Activated CD4-positive, alpha-beta memory T cell treated with anti-CD3 and anti-CD28 coated beads, Interleukin-2, amount 10 ng/mL, durations not matched to agents 7 days and 5 days (primary cell): ENCODE measurements at regions not wholly inside any gene's neighbourhood (a gene's known extent, or its start where the extent isn't known, plus 50 kb on each side); places are given as distances from the start of the nearest gene placed in this dataset.
A peak's percentile ranks its signal among the peaks of the same experiment; 100 is the strongest.

Experiments used
- CTCF ChIA-PET: fragments of 350-600 bp; sonication (Branson Sonifier 250); formaldehyde crosslinking; loops from one replicate; lab custom pipeline; 2021; ENCODE audit warnings: antibody characterized with exemption, inconsistent platforms; lab: Charles Lee
- POLR2A ChIA-PET: fragments of 350-600 bp; sonication (Branson Sonifier 250); formaldehyde crosslinking; loops from one replicate; lab custom pipeline; 2021; ENCODE audit warnings: antibody characterized with exemption; lab: Charles Lee
- DNase-seq: peaks from one replicate; pipeline ENCODE4 v3.0.0-alpha.2; 2020
- H3K27ac Mint-ChIP-seq: one replicate; pipeline ENCODE4 v1.8.0; 2021; ENCODE audit warnings: mild to moderate bottlenecking, mixed read lengths
- H3K27me3 Mint-ChIP-seq: one replicate; pipeline ENCODE4 v1.8.0; 2021; ENCODE audit warnings: mixed read lengths
- H3K36me3 Mint-ChIP-seq: one replicate; pipeline ENCODE4 v1.8.0; 2021; ENCODE audit warnings: low read depth, mixed read lengths
- H3K4me1 Mint-ChIP-seq: one replicate; pipeline ENCODE4 v1.8.0; 2021; ENCODE audit warnings: mixed read lengths
- H3K4me3 Mint-ChIP-seq: one replicate; pipeline ENCODE4 v1.8.0; 2021; ENCODE audit warnings: mild to moderate bottlenecking, mixed read lengths
- H3K9me3 Mint-ChIP-seq: one replicate; pipeline ENCODE4 v1.8.0; 2021; ENCODE audit warnings: mixed read lengths

DNA sequence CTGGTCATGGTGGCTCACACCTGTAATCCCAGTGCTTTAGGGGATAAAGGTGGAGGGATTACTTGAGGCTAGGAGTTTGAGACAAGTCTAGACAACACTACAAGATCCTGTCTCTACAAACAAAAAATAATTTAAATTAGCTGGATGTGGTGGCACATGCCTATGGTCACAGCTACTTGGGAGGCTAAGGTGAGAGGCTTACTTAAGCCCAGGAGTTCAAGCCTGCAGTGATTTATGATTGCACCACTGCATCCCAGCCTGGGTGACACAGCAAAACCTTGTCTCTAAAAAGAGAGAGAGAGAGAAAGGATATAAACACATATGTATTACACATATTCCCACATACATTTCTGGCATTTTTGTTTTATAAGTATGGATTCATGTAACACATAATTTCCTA lies 325.2 kb downstream of the DUSP10 start:
- Mint-ChIP-seq H3K4me3 (no peak overlapping the region), H3K4me1 (no peaks in the 10 kb centered on the region), H3K27me3 (no peaks in the 10 kb centered on the region), H3K27ac (no peak overlapping the region), H3K9me3 (no peaks in the 10 kb centered on the region), H3K36me3 (no peaks in the 10 kb centered on the region)
- ChIA-PET CTCF (no interaction called here), POLR2A (no interaction called here)
- DNase-seq: no peak

DNA sequence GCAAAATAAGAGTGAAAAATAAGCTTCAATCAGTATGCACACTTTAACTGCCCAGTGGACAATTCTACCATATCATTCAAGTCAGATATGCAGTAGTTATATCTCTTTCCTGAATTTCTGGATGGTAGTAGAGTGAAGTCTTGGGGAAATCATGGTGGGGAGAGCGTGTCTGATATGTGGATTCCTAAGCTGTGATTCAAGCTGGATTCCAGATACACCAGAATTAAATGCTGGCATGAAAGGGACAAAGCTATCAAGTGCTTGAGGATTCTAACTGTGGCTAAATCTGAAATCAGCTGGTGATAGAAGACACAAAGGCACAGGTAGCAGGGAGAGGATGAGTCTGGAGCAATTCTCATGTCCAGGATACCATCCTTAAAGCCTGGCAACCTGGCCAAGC lies 323.5 kb downstream of the DUSP10 start:
- Mint-ChIP-seq H3K27me3 (peaks cover 4% of the 10 kb centered on the region), H3K9me3 (no peaks in the 10 kb centered on the region), H3K4me3 (no peak overlapping the region), H3K4me1 (no peaks in the 10 kb centered on the region), H3K36me3 (no peaks in the 10 kb centered on the region), H3K27ac (no peak overlapping the region)
- DNase-seq: no peak
- ChIA-PET CTCF (no interaction called here), POLR2A (no interaction called here)

DNA sequence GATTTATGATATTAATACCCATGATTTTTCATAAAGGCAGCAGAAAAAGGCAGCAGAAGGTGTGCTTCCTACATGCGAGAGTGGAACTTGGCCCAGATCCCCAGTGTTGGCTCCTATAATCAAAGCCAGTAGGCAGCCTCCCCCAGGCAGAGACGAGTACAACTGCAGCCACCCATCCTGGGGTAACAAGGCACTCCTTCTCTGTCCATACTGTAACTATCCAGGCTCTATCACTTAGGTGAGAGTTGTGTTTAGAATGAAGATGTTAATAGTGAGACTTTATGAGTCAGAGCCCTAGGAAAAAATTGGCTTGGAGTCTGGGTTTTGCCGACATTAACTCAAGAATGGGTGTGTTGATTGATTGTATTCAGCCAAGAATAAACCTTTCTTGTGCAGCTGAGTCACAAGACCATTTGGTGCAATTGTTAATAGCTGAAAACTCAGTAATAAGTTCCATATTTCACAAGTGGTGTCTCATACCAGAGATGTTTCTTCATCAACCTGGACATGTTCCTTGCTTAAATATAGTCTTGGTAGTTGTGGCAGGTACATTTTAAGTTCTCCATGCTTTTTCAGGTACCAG lies 322.3 kb downstream of the DUSP10 start:
- H3K27ac Mint-ChIP-seq: no peak overlapping the region
- peaks cover 4% of the 10 kb centered on the region for H3K27me3 Mint-ChIP-seq
- H3K4me3 Mint-ChIP-seq: no peak overlapping the region
- POLR2A ChIA-PET: no interaction called here
- CTCF ChIA-PET: no interaction called here
- H3K4me1 Mint-ChIP-seq: no peaks in the 10 kb centered on the region
- H3K36me3 Mint-ChIP-seq: no peaks in the 10 kb centered on the region
- DNase-seq: no peak
- H3K9me3 Mint-ChIP-seq: no peaks in the 10 kb centered on the region

DNA sequence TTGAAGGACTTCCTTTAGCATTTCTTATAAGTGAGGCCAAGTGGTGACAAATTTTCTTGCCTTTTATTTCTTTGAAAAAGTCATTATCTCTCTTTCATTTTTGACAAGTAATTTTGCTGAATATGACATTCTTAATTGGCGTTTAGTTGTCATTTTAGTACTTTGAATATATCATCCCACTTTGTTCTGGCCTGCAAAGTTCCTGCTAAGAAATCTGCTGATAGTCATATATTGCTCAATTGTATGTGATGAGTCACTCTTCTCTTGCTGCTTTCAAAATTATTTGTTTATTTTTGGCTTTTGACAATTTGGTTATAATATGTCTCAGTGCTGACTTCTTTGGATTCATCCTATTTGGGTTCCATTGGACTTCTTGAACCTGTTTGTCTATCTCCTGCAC lies 312.6 kb downstream of the DUSP10 start:
- H3K9me3 Mint-ChIP-seq: no peaks in the 10 kb centered on the region
- H3K4me1 Mint-ChIP-seq: no peaks in the 10 kb centered on the region
- CTCF ChIA-PET: no interaction called here
- no peak overlapping the region for H3K27ac Mint-ChIP-seq
- H3K4me3 Mint-ChIP-seq: no peak overlapping the region
- no peaks in the 10 kb centered on the region for H3K36me3 Mint-ChIP-seq
- no peak for DNase-seq
- H3K27me3 Mint-ChIP-seq: no peaks in the 10 kb centered on the region
- POLR2A ChIA-PET: no interaction called here

DNA sequence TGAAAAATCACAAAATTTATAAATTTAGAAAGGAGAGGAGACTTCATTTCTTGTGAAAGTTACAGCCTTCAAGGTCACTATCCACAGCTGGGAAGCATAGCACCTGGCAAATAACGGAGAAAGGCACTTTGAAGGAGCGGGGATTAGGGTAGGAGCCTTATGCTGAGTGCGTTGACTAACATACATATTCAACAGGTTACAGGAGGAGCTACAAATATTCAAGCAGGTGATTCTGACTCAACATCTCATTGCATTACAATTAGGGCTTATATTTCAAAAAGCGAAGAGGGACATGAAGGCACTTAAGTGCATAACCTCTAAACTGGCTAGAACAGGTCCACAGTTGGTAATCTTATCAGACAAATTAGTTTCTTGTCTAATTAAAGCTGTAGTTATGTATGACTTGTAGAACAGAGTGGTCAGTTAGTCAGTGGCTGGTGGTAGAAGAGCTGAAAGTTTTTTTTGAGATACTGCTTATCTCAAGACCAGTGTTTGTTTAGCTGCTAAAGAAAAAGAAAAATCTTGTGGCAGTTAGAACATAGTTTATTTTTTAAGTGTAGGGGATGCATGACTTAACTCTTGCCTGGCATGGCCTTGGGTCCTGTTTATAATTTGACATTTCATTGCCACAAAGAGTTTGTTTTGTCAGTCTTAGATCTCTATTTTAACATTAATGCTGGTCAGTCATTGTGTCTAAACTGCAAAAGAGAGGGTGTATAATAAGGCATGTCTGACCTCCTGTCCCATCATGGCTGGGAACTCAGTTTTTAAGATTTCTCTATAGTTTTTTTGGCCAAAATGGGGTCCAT lies 311.5 kb downstream of the DUSP10 start:
- no peak overlapping the region for H3K27ac Mint-ChIP-seq
- H3K27me3 Mint-ChIP-seq: no peaks in the 10 kb centered on the region
- no peaks in the 10 kb centered on the region for H3K36me3 Mint-ChIP-seq
- H3K4me1 Mint-ChIP-seq: peaks cover 7% of the 10 kb centered on the region
- H3K9me3 Mint-ChIP-seq: no peaks in the 10 kb centered on the region
- no peak for DNase-seq
- CTCF ChIA-PET: no interaction called here
- POLR2A ChIA-PET: no interaction called here
- no peak overlapping the region for H3K4me3 Mint-ChIP-seq

DNA sequence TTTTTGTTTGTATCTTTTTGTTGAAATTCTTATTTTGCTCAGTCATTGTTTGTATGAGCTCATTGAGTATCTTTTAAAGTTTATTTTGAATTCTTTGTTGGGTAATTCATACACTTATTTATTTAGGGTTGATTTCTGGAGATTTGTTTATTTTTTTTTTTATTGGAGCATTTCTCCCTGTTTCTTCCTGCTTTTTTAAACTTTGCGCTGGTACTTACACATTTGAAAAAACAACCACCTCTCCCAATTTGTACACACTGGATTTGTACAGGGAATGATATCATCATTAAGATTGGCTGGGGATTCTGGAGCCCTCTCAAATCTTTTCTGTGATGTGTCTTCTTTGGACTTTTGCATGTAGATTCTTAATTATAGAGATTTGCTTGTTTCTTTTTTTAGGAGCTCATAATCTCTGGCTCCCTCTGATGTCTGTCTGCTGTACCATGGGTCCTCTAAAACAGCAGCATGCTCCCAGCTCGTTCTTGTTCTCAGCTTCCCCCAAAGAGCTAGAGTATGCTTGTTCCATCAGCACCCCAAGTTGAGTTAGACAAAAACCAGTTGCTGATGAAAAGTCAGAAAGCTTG lies 310.7 kb downstream of the DUSP10 start:
- H3K36me3 Mint-ChIP-seq: no peaks in the 10 kb centered on the region
- no peak overlapping the region for H3K4me3 Mint-ChIP-seq
- CTCF ChIA-PET: no interaction called here
- peaks cover 9% of the 10 kb centered on the region for H3K4me1 Mint-ChIP-seq
- H3K27me3 Mint-ChIP-seq: no peaks in the 10 kb centered on the region
- DNase-seq: no peak
- POLR2A ChIA-PET: no interaction called here
- H3K27ac Mint-ChIP-seq: no peak overlapping the region
- no peaks in the 10 kb centered on the region for H3K9me3 Mint-ChIP-seq

DNA sequence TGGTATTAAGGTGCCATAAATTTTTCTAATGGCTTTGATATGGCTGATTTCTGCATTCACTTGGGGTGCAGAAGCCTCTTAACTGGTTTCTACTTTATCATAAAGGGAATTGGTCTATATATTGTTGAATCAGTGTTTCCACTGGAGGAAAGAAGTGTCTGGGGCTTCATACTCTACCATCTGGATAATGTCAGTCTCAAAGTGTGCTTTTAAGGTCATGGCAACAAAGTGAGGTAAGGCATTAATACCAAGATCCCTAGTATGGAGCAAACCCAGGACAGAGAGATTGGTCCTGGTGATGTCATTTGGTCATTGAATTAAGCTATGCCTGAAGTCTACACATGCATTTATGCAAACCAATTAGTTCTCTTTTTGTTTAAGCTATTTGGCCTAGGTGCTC lies 309.9 kb downstream of the DUSP10 start:
- ChIA-PET CTCF (no interaction called here), POLR2A (no interaction called here)
- no peaks in the 10 kb centered on the region for H3K9me3 Mint-ChIP-seq
- H3K27me3 Mint-ChIP-seq: no peaks in the 10 kb centered on the region
- DNase-seq: no peak
- H3K4me1 Mint-ChIP-seq: peaks cover 9% of the 10 kb centered on the region
- no peaks in the 10 kb centered on the region for H3K36me3 Mint-ChIP-seq
- H3K4me3 Mint-ChIP-seq: no peak overlapping the region
- no peak overlapping the region for H3K27ac Mint-ChIP-seq

DNA sequence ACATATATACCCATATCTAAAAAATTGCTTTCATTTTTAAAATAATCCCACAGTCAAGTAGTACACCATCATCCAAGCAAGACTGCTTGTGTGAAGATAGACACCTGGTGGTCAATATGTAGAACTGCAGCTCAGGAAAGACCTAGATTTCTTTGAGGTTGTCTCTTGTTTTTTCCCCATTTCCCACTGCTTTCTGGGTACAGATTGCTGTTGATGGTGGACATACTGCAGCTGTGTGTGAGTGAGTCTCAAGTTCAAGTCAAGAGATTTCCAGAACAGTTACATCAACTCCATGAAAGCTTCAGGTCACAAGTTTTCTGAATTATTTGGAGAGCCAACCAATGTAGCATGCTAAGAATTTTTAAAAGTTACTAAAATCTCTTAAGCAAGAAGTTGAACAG lies 306.4 kb downstream of the DUSP10 start:
- POLR2A ChIA-PET: interaction anchor here (1.2 kb wide), 1 partner anchor 172 kb away, joined by 4 read pairs; no protein-coding TSS in a partner anchor
- H3K27me3 Mint-ChIP-seq: no peaks in the 10 kb centered on the region
- H3K9me3 Mint-ChIP-seq: no peaks in the 10 kb centered on the region
- peaks cover 32% of the 10 kb centered on the region for H3K4me1 Mint-ChIP-seq
- no peak overlapping the region for H3K27ac Mint-ChIP-seq
- H3K4me3 Mint-ChIP-seq: no peak overlapping the region
- CTCF ChIA-PET: interaction anchor here (0.8 to 3.1 kb wide), 15 partner anchors 11 to 625 kb away, joined by 3 to 30 read pairs (median 3); partner anchors contain the start of gene DUSP10
- H3K36me3 Mint-ChIP-seq: no peaks in the 10 kb centered on the region
- DNase-seq: no peak

DNA sequence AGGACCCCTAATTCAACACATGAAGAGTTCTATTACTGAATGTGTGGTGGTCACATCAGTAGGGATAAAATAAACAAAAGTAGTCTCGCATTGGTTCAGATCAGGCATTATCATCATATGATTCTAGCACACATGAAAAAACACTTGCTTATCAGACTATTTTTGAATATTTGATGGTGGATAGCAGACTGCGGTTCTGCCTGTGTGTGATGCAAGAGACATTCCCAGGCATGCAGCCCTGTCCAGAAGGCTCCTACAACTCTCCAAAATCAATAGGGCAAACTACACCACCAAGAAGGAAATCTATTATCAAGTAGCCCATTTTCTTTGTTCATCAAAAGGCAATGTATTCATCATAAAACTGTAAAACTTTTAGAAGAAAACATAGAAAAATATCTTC lies 304.7 kb downstream of the DUSP10 start:
- Mint-ChIP-seq H3K4me1 (peaks cover 34% of the 10 kb centered on the region), H3K4me3 (no peak overlapping the region), H3K27me3 (no peaks in the 10 kb centered on the region), H3K9me3 (no peaks in the 10 kb centered on the region), H3K36me3 (no peaks in the 10 kb centered on the region), H3K27ac (no peak overlapping the region)
- CTCF ChIA-PET: no interaction called here
- DNase-seq: no peak
- POLR2A ChIA-PET: no interaction called here

DNA sequence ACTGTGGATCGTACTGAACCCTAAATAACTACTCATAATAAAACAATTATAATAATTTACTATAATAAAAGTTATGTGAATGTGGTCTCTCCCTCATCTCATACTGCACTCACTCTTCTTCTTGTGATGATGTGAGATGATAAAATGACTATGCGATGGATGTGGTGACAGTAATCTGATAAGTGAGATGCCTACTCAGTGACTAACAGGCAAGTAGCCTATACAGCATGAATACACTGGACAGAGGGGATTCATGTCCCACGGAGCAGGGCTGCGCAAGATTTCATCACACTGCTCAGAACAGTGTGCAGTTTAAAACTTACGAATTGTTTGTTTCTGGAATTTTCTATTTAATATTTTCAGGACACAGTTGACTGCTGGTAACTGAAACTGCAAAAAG lies 304.0 kb downstream of the DUSP10 start:
- POLR2A ChIA-PET: no interaction called here
- Mint-ChIP-seq H3K9me3 (no peaks in the 10 kb centered on the region), H3K36me3 (no peaks in the 10 kb centered on the region), H3K27ac (no peak overlapping the region), H3K4me1 (peaks cover 34% of the 10 kb centered on the region), H3K27me3 (no peaks in the 10 kb centered on the region), H3K4me3 (no peak overlapping the region)
- CTCF ChIA-PET: interaction anchor here (0.9 kb wide), 1 partner anchor 234 kb away, joined by 3 read pairs; no protein-coding TSS in a partner anchor
- no peak for DNase-seq

DNA sequence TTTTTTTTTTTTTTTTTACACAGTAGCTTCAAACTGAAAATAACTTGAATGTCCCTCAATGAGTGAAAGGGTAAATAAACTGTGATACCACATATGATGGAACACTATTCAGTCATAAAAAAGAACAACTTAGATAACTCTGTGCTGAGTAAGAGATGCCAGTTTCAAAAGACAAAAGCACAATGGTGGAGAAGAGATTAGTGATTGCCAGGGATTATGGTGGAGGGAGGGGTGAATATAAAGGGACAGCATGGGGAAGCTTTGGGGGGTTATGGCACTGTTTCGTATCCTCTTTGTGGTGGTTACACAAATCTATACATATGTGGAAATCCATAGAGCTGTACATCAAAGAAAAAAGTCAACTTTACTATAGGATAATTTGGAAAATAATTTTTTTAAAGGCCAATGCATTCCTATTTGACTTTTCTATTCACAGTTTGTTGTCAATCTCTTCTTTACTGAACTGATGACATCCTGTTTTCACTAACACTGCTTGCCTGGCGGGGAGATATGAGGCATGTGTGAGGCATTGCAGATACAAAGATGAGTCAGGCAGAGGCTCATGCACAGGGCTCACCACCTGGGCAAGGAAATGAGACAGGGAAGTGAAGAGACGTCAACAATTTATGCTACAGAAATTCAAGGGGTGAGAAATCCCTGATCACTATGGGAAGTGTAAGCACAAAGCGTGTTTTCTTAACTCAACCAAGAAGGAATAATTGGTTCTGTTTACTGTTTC lies 302.7 kb downstream of the DUSP10 start:
- ChIA-PET POLR2A (no interaction called here), CTCF (interaction anchor here (0.6 to 0.9 kb wide), 3 partner anchors 175 to 239 kb away, joined by 3 to 7 read pairs (median 4); no protein-coding TSS in a partner anchor)
- H3K9me3 Mint-ChIP-seq: no peaks in the 10 kb centered on the region
- no peak overlapping the region for H3K4me3 Mint-ChIP-seq
- no peaks in the 10 kb centered on the region for H3K27me3 Mint-ChIP-seq
- peak; percentile 72 for DNase-seq
- H3K4me1 Mint-ChIP-seq: peaks cover 34% of the 10 kb centered on the region
- no peaks in the 10 kb centered on the region for H3K36me3 Mint-ChIP-seq
- H3K27ac Mint-ChIP-seq: peak overlapping the region; percentile 46

DNA sequence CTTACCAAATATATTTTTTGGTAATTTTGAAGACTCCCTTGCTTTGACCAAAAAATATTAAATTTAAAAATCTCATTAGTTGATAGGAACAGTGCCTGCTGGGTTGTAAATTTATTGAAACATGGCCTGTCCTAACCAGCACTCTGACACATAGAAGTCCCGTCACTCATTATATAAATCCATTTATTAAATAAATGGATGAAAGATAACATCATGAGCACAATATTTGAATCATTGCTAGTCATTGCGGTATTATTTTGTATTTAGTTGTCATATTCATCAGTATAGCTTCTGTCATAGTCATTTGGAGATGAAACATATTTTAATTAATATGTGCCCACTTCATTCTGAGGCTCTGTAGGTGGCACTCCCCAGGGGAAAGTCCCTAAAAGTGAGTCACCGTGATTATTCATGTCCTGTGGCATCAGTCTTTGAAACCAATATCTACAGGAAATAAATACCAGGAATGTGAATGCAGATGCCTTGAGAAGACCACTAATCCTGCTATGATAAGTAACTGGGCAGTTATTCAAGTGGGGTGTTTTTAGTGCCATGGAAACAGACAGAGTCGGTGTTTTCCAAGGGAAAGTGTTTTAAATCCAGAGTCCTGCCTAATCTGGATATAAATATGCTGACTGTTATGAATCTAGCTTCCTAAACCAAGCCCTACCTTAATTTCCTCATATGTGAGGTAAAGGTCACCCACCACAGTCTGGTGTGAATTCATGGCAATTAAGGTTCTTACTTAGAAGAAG lies 302.0 kb downstream of the DUSP10 start:
- no peaks in the 10 kb centered on the region for H3K27me3 Mint-ChIP-seq
- ChIA-PET CTCF (interaction anchor here (0.9 kb wide), 1 partner anchor 176 kb away, joined by 7 read pairs; no protein-coding TSS in a partner anchor), POLR2A (no interaction called here)
- peaks cover 31% of the 10 kb centered on the region for H3K4me1 Mint-ChIP-seq
- DNase-seq: peak; percentile 25
- H3K36me3 Mint-ChIP-seq: no peaks in the 10 kb centered on the region
- H3K9me3 Mint-ChIP-seq: no peaks in the 10 kb centered on the region
- H3K27ac Mint-ChIP-seq: peak overlapping the region; percentile 46
- H3K4me3 Mint-ChIP-seq: no peak overlapping the region
